Epithelial cell of esophagus (primary cell): ENCODE measurements at regions not wholly inside any gene's neighbourhood (a gene's known extent, or its start where the extent isn't known, plus 50 kb on each side); places are given as distances from the start of the nearest gene placed in this dataset.
"Not testable (repeated sequence)": the region's sequence is repeated elsewhere in the genome, so short reads cannot be mapped to it uniquely, and the experiment has no call there.

Experiments used
- DNase-seq: peaks from one replicate; pipeline ENCODE4 v3.0.0; 2010; ENCODE audit warnings: low read depth
- H3K4me3 ChIP-seq: 2 replicates; pipeline ENCODE4 v1.5.1; 2011; ENCODE audit warnings: mild to moderate bottlenecking, low read length, control low read depth
- CTCF ChIP-seq: IDR thresholded peaks from 2 replicates; pipeline ENCODE4 v1.5.1; 2011; ENCODE audit warnings: low read depth, mild to moderate bottlenecking, low read length, control low read depth, inconsistent platforms; ENCODE audit not compliant: insufficient read depth; ENCODE audit errors: missing control alignments

- TF ChIP-seq CTCF, result no peak
- DNase-seq, result no peak
- H3K4me3 ChIP-seq, result no peak overlapping the region
These were observed 132.9 kb downstream of the C3orf38 start for GRCh38 chr3:88282528-88283241.

GRCh38 chr3:88283242-88283592 is 133.5 kb downstream of the C3orf38 start:
- TF ChIP-seq CTCF, result no peak
- DNase-seq, result no peak
- H3K4me3 ChIP-seq, result no peak overlapping the region

DNA sequence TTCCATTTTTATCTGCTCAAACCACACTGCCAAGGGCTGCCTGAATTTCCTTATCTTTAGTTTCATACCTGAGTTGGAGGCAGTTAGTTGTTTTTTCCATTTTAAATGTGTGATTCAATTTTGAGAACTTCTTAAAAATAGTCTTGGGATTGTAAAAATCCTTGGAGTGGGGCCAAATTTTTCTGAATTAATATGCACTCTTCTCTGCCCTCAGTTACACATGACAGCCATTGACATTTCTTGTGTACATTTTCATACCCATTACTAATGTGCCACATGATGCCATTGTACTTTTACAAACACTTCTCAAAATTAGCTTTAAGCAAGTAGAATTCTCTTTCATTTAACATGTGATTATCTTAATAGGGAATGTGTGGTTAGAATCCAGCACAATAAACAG is 141.7 kb downstream of the C3orf38 start:
- no peak overlapping the region for H3K4me3 ChIP-seq
- no peak for TF ChIP-seq CTCF
- DNase-seq, result no peak

DNA sequence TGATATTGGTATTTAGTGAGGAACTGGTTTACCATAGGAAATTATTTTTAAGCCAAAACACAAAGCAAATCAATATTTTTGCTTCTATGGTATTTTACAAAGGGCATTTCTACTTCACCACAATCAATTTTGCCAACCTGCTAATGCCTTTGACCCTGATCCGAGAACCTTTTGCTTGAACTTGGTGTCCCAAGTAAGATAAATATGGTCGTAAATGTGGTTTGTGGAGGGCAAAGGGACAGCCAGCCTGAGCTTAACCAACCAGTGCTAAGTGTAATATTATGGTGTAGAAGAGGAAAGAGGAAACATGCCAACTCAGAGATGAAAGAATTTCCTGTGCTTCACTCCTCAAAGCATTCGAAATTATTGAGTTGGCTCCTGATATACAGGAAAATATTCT is 148.4 kb downstream of the C3orf38 start:
- no peak for DNase-seq
- no peak for TF ChIP-seq CTCF
- H3K4me3 ChIP-seq, result no peak overlapping the region

GRCh38 chr3:88301273-88301995 is 151.7 kb downstream of the C3orf38 start:
- no peak for TF ChIP-seq CTCF
- no peak overlapping the region for H3K4me3 ChIP-seq
- DNase-seq, result no peak

DNA sequence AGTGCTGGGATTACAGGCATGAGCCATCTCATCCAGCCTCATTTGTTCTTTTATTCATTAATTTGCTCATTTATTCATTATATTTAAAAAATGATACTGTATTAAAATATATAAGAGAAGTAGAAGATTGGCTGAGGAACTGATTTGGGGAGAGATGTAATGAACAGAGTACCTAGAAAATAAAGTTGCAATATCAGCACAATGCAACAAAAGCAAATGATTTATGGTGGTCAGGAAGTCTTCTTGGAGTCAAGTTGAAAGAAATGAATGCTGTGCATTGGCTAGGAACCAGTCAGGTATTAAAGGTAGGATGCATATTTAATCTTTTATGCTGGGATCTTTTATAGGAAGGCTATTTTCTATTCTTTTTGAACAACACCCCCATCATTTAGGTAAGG is 152.2 kb downstream of the C3orf38 start:
- TF ChIP-seq CTCF, result no peak
- no peak for DNase-seq
- no peak overlapping the region for H3K4me3 ChIP-seq

GRCh38 chr3:88303331-88303904 is 153.7 kb downstream of the C3orf38 start:
- not testable (repeated sequence) for H3K4me3 ChIP-seq, DNase-seq
